HepG2 (cell line): ENCODE measurements at regions not wholly inside any gene's neighbourhood (a gene's known extent, or its start where the extent isn't known, plus 50 kb on each side); places are given as distances from the start of the nearest gene placed in this dataset.

ENCODE experiments used
- CEBPG ChIP-seq: IDR thresholded peaks from 2 replicates; pipeline ENCODE4 v1.6.1; 2016
- EHMT2 ChIP-seq: fragments of 200-600 bp; sonication (generic); IDR thresholded peaks from 2 replicates; pipeline ENCODE4 v1.7.0; 2017; ENCODE audit warnings: antibody characterized with exemption, low read depth, low read length, borderline replicate concordance
- FOXP1 ChIP-seq, 2 experiments: fragments of 450-650 bp in 1 of 2; IDR thresholded peaks; 2 replicates each; pipeline ENCODE4 v1.6.1; 2017 to 2018; ENCODE audit warnings: antibody characterized with exemption in 1 of 2
- HOXA7 ChIP-seq: sonication (generic); formaldehyde crosslinking; IDR thresholded peaks from 2 replicates; pipeline ENCODE4 v1.8.1; 2022; ENCODE audit warnings: mild to moderate bottlenecking, missing genetic modification reagents, moderate library complexity
- KAT8 ChIP-seq: IDR thresholded peaks from 2 replicates; pipeline ENCODE4 v1.6.1; 2016; ENCODE audit warnings: missing genetic modification reagents, missing compliant biosample characterization
- PRDM10 ChIP-seq: sonication (generic); formaldehyde crosslinking; IDR thresholded peaks from 2 replicates; pipeline ENCODE4 v1.4.0; 2020; ENCODE audit warnings: low read depth, missing genetic modification reagents
- RFX5 ChIP-seq: IDR thresholded peaks from 2 replicates; pipeline ENCODE4 v1.6.1; 2011; ENCODE audit warnings: low read depth, low read length, improper control_type of control experiment
- SMYD3 ChIP-seq: sonication (generic); formaldehyde crosslinking; IDR thresholded peaks from 2 replicates; pipeline ENCODE4 v1.8.1; 2023; ENCODE audit warnings: mild to moderate bottlenecking, missing genetic modification reagents
- SP4 ChIP-seq: sonication (generic); formaldehyde crosslinking; IDR thresholded peaks from 2 replicates; pipeline ENCODE4 v1.8.1; 2023; ENCODE audit warnings: mild to moderate bottlenecking, missing genetic modification reagents
- TAF1 ChIP-seq: sonication (generic); formaldehyde crosslinking; IDR thresholded peaks from 2 replicates; pipeline ENCODE4 v1.4.0; 2020; ENCODE audit warnings: missing genetic modification reagents
- TBX3 ChIP-seq: fragments of 450-650 bp; IDR thresholded peaks from 2 replicates; pipeline ENCODE4 v1.6.1; 2017; ENCODE audit warnings: antibody characterized with exemption, mild to moderate bottlenecking, inconsistent platforms, borderline replicate concordance
- TRIM24 ChIP-seq: sonication (generic); formaldehyde crosslinking; IDR thresholded peaks from 2 replicates; pipeline ENCODE4 v1.8.0; 2022; ENCODE audit warnings: mild to moderate bottlenecking, missing genetic modification reagents
- ZFP36L1 ChIP-seq: sonication (generic); formaldehyde crosslinking; IDR thresholded peaks from 2 replicates; pipeline ENCODE4 v1.8.0; 2022; ENCODE audit warnings: mild to moderate bottlenecking, missing genetic modification reagents, moderate library complexity
- ZFY ChIP-seq: sonication (generic); formaldehyde crosslinking; IDR thresholded peaks from 2 replicates; pipeline ENCODE4 v1.4.0; 2020; ENCODE audit warnings: missing genetic modification reagents
- ZNF124 ChIP-seq: sonication (generic); formaldehyde crosslinking; IDR thresholded peaks from 2 replicates; pipeline ENCODE4 v1.4.0; 2020; ENCODE audit warnings: missing genetic modification reagents
- ZNF292 ChIP-seq: sonication (generic); formaldehyde crosslinking; IDR thresholded peaks from 2 replicates; pipeline ENCODE4 v1.8.1; 2022; ENCODE audit warnings: mild to moderate bottlenecking, low read depth, missing genetic modification reagents, borderline replicate concordance
- ZNF337 ChIP-seq: sonication (generic); formaldehyde crosslinking; IDR thresholded peaks from 2 replicates; pipeline ENCODE4 v1.5.1; 2020; ENCODE audit warnings: missing genetic modification reagents, low read depth, mild to moderate bottlenecking, borderline replicate concordance
- ZNF362 ChIP-seq: sonication (generic); formaldehyde crosslinking; IDR thresholded peaks from 2 replicates; pipeline ENCODE4 v1.4.0; 2020; ENCODE audit warnings: missing genetic modification reagents, mild to moderate bottlenecking, borderline replicate concordance
- ZNF367 ChIP-seq: sonication (generic); formaldehyde crosslinking; IDR thresholded peaks from 2 replicates; pipeline ENCODE4 v1.4.0; 2020; ENCODE audit warnings: missing genetic modification reagents, borderline replicate concordance
- ZNF777 ChIP-seq: sonication (generic); formaldehyde crosslinking; IDR thresholded peaks from 2 replicates; pipeline ENCODE4 v1.4.0; 2020; ENCODE audit warnings: missing genetic modification reagents
- TF ChIP-seq, protein P1 (sequence below): sonication (generic); formaldehyde crosslinking; conservative IDR thresholded peaks from 2 replicates; pipeline ENCODE4 v1.4.0; 2020; ENCODE audit warnings: mild to moderate bottlenecking, missing genetic modification reagents, moderate library complexity
- TF ChIP-seq, protein P2 (sequence below): IDR thresholded peaks from 2 replicates; pipeline ENCODE4 v1.6.1; 2016; ENCODE audit warnings: low read depth, borderline replicate concordance

- no peak for TF ChIP-seq SP4 (CRISPR knock-in tag)
- TF ChIP-seq FOXP1 (IDR thresholded peaks at IDR 0.05) = no peak
- peak; percentile 68; the same call in 1 of the 2 replicates for TF ChIP-seq FOXP1 (CRISPR knock-in tag; IDR thresholded peaks at IDR 0.05)
- no peak for TF ChIP-seq TRIM24
- TF ChIP-seq ZFP36L1 (CRISPR knock-in tag) = peak; percentile 78; the same call in 1 of the 2 replicates
- peak; percentile 61; the same call in 1 of the 2 replicates for TF ChIP-seq RFX5
- TF ChIP-seq KAT8 = peak; percentile 74; the same call in 1 of the 2 replicates
- TF ChIP-seq SMYD3 (CRISPR knock-in tag) = 0 out of 2 replicates have a peak, but pooled peaks have one; percentile 23
- no peak; the same call in 1 of the 2 replicates for TF ChIP-seq EHMT2
- no peak for TF ChIP-seq ZNF777 (CRISPR knock-in tag)
- peak; percentile 79; the same call in 1 of the 2 replicates for TF ChIP-seq TBX3
- TF ChIP-seq ZNF362 = peak; percentile 61; the same call in 1 of the 2 replicates
- TF ChIP-seq, protein P1, sequence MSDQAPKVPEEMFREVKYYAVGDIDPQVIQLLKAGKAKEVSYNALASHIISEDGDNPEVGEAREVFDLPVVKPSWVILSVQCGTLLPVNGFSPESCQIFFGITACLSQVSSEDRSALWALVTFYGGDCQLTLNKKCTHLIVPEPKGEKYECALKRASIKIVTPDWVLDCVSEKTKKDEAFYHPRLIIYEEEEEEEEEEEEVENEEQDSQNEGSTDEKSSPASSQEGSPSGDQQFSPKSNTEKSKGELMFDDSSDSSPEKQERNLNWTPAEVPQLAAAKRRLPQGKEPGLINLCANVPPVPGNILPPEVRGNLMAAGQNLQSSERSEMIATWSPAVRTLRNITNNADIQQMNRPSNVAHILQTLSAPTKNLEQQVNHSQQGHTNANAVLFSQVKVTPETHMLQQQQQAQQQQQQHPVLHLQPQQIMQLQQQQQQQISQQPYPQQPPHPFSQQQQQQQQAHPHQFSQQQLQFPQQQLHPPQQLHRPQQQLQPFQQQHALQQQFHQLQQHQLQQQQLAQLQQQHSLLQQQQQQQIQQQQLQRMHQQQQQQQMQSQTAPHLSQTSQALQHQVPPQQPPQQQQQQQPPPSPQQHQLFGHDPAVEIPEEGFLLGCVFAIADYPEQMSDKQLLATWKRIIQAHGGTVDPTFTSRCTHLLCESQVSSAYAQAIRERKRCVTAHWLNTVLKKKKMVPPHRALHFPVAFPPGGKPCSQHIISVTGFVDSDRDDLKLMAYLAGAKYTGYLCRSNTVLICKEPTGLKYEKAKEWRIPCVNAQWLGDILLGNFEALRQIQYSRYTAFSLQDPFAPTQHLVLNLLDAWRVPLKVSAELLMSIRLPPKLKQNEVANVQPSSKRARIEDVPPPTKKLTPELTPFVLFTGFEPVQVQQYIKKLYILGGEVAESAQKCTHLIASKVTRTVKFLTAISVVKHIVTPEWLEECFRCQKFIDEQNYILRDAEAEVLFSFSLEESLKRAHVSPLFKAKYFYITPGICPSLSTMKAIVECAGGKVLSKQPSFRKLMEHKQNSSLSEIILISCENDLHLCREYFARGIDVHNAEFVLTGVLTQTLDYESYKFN (CRISPR knock-in tag) = peak; percentile 80
- TF ChIP-seq CEBPG (CRISPR knock-in tag) = peak; percentile 46; the same call in 1 of the 2 replicates
- no peak; the same call in 1 of the 2 replicates for TF ChIP-seq ZNF337 (CRISPR knock-in tag)
- no peak for TF ChIP-seq ZFY (CRISPR knock-in tag)
- TF ChIP-seq ZNF292 (CRISPR knock-in tag) = peak; percentile 84; the same call in 1 of the 2 replicates
- TF ChIP-seq, protein P2, sequence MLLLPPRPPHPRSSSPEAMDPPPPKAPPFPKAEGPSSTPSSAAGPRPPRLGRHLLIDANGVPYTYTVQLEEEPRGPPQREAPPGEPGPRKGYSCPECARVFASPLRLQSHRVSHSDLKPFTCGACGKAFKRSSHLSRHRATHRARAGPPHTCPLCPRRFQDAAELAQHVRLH (CRISPR knock-in tag) = 0 out of 2 replicates have a peak, but pooled peaks have one; percentile 72
- TF ChIP-seq ZNF124 = 0 out of 2 replicates have a peak, but pooled peaks have one; percentile 46
- no peak for TF ChIP-seq HOXA7 (CRISPR knock-in tag)
- no peak for TF ChIP-seq ZNF367 (CRISPR knock-in tag)
- peak; percentile 24; the same call in 1 of the 2 replicates for TF ChIP-seq TAF1
- TF ChIP-seq PRDM10 = peak; percentile 51; the same call in 1 of the 2 replicates
Observed at GRCh38 chr18:34978953-34979608, 62.1 kb upstream of the MAPRE2 start (continued).
